OCI-LY1 (cell line): ENCODE measurements at regions not wholly inside any gene's neighbourhood (a gene's known extent, or its start where the extent isn't known, plus 50 kb on each side); places are given as distances from the start of the nearest gene placed in this dataset.

ENCODE experiments used
- H2AFZ ChIP-seq: fragments of 200-600 bp; sonication (generic), shearing (Covaris generic); 2 replicates; pipeline ENCODE4 v1.6.0; 2014; ENCODE audit warnings: antibody characterized with exemption, mild to moderate bottlenecking, low read length
- H3F3A ChIP-seq: fragments of 200-600 bp; sonication (generic), shearing (Covaris generic); 2 replicates; pipeline ENCODE4 v1.6.0; 2014; ENCODE audit warnings: mild to moderate bottlenecking, antibody characterized with exemption, low read length, moderate library complexity; ENCODE audit not compliant: insufficient read depth
- H3K27ac ChIP-seq: fragments of 200-600 bp; sonication (generic); 2 replicates; pipeline ENCODE4 v1.5.1; 2014; ENCODE audit warnings: low read length, mixed run types, mild to moderate bottlenecking, low read depth; ENCODE audit not compliant: poor library complexity, severe bottlenecking
- H3K27me3 ChIP-seq: fragments of 200-600 bp; sonication (generic); 2 replicates; pipeline ENCODE4 v1.6.0; 2014; ENCODE audit warnings: antibody characterized with exemption, mild to moderate bottlenecking, low read length, moderate library complexity; ENCODE audit not compliant: insufficient read depth
- H3K36me3 ChIP-seq: fragments of 200-600 bp; sonication (generic); 2 replicates; pipeline ENCODE4 v1.6.1; 2014; ENCODE audit warnings: mild to moderate bottlenecking, antibody characterized with exemption, low read length, moderate library complexity, mixed read lengths; ENCODE audit not compliant: insufficient read depth
- H3K4me1 ChIP-seq: fragments of 200-600 bp; sonication (generic); 2 replicates; pipeline ENCODE4 v1.5.1; 2014; ENCODE audit warnings: mild to moderate bottlenecking, low read length, moderate library complexity; ENCODE audit not compliant: insufficient read depth, severe bottlenecking
- H3K4me2 ChIP-seq: fragments of 200-600 bp; sonication (generic), shearing (Covaris generic); 2 replicates; pipeline ENCODE4 v1.6.1; 2014; ENCODE audit warnings: low read length
- H3K4me3 ChIP-seq: fragments of 200-600 bp; sonication (generic); 2 replicates; pipeline ENCODE4 v1.5.1; 2014; ENCODE audit warnings: low read length, low read depth, mild to moderate bottlenecking, mixed read lengths; ENCODE audit not compliant: poor library complexity, severe bottlenecking
- H3K79me2 ChIP-seq: fragments of 200-600 bp; shearing (Covaris generic); 2 replicates; pipeline ENCODE4 v1.6.1; 2016; ENCODE audit warnings: mixed run types, low read length, mixed read lengths; ENCODE audit not compliant: insufficient read depth
- H3K9ac ChIP-seq: fragments of 200-600 bp; sonication (generic), shearing (Covaris generic); 2 replicates; pipeline ENCODE4 v1.6.1; 2014; ENCODE audit warnings: mild to moderate bottlenecking, low read length, mixed read lengths
- H3K9me2 ChIP-seq: fragments of 200-600 bp; sonication (generic), shearing (Covaris generic); 2 replicates; pipeline ENCODE4 v1.6.1; 2014; ENCODE audit warnings: low read depth, mild to moderate bottlenecking, low read length, mixed read lengths
- H3K9me3 ChIP-seq: fragments of 200-600 bp; shearing (Covaris generic); 2 replicates; pipeline ENCODE4 v1.6.1; 2014; ENCODE audit warnings: low read length, mixed read lengths
- H4K20me1 ChIP-seq: fragments of 200-600 bp; sonication (generic), shearing (Covaris generic); 2 replicates; pipeline ENCODE4 v1.6.0; 2016; ENCODE audit warnings: mild to moderate bottlenecking, low read length; ENCODE audit not compliant: insufficient read depth
- EZH2 ChIP-seq: fragments of 200-600 bp; sonication (generic), shearing (Covaris generic); IDR thresholded peaks from 2 replicates; pipeline ENCODE4 v1.8.0; 2017; ENCODE audit warnings: borderline replicate concordance, mixed run types, mild to moderate bottlenecking, antibody characterized with exemption, low read length, moderate library complexity, mixed read lengths
- TF ChIP-seq, protein P1 (sequence below): fragments of 200-600 bp; sonication (generic), shearing (Covaris generic); IDR thresholded peaks from 2 replicates; pipeline ENCODE4 v1.5.1; 2017; ENCODE audit warnings: mild to moderate bottlenecking, antibody characterized with exemption, low read length, moderate library complexity, mixed read lengths

GRCh38 chr3:117629505-117629904 is 919.9 kb downstream of the TUSC7 start:
- no peak overlapping the region for H3K4me2 ChIP-seq
- no peaks in the 10 kb centered on the region for H3K79me2 ChIP-seq
- H3K9me3 ChIP-seq: no peaks in the 10 kb centered on the region
- H3K27me3 ChIP-seq: no peaks in the 10 kb centered on the region
- no peak overlapping the region for H2AFZ ChIP-seq
- no peaks in the 10 kb centered on the region for H4K20me1 ChIP-seq
- H3K9me2 ChIP-seq: no peaks in the 10 kb centered on the region
- TF ChIP-seq EZH2: no peak
- TF ChIP-seq, protein P1, sequence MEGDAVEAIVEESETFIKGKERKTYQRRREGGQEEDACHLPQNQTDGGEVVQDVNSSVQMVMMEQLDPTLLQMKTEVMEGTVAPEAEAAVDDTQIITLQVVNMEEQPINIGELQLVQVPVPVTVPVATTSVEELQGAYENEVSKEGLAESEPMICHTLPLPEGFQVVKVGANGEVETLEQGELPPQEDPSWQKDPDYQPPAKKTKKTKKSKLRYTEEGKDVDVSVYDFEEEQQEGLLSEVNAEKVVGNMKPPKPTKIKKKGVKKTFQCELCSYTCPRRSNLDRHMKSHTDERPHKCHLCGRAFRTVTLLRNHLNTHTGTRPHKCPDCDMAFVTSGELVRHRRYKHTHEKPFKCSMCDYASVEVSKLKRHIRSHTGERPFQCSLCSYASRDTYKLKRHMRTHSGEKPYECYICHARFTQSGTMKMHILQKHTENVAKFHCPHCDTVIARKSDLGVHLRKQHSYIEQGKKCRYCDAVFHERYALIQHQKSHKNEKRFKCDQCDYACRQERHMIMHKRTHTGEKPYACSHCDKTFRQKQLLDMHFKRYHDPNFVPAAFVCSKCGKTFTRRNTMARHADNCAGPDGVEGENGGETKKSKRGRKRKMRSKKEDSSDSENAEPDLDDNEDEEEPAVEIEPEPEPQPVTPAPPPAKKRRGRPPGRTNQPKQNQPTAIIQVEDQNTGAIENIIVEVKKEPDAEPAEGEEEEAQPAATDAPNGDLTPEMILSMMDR: no peak
- H3K4me3 ChIP-seq: no peak overlapping the region
- no peak overlapping the region for H3K9ac ChIP-seq
- no peaks in the 10 kb centered on the region for H3K36me3 ChIP-seq
- H3K4me1 ChIP-seq: no peaks in the 10 kb centered on the region
- H3K27ac ChIP-seq: no peak overlapping the region
- H3F3A ChIP-seq: no peaks in the 10 kb centered on the region

DNA sequence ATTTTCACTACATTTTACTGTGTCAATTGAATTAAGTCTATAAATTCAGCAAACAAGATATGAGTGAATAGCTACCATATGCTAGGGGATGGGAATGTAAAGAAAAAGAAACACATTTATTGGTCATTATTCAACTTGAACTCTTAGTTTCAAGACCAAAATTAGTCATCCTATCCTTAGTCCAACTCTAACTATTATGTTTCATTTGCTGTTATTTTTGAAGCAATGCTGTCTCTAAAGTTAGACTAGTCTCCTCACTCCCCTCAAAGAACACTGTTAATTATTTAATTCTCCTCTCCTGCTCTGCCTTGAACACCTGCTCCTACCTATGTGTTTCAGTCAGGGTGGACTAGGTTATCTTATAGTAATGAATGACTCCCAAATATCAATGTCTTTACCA is 920.9 kb downstream of the TUSC7 start:
- Histone ChIP-seq H3K9me2 (no peaks in the 10 kb centered on the region), H3F3A (no peaks in the 10 kb centered on the region), H3K9me3 (no peaks in the 10 kb centered on the region), H2AFZ (no peak overlapping the region), H3K4me3 (no peak overlapping the region), H3K9ac (no peak overlapping the region), H3K27ac (no peak overlapping the region), H3K36me3 (no peaks in the 10 kb centered on the region), H4K20me1 (no peaks in the 10 kb centered on the region), H3K79me2 (no peaks in the 10 kb centered on the region), H3K27me3 (no peaks in the 10 kb centered on the region), H3K4me1 (no peaks in the 10 kb centered on the region), H3K4me2 (no peak overlapping the region)
- TF ChIP-seq, protein P1: no peak
- TF ChIP-seq EZH2: no peak

- no peak for TF ChIP-seq EZH2
- TF ChIP-seq, protein P1: no peak
- Histone ChIP-seq H3F3A (no peaks in the 10 kb centered on the region), H3K9ac (no peak overlapping the region), H3K4me2 (no peak overlapping the region), H3K36me3 (no peaks in the 10 kb centered on the region), H3K9me2 (no peaks in the 10 kb centered on the region), H2AFZ (no peak overlapping the region), H3K4me3 (no peak overlapping the region), H3K27me3 (no peaks in the 10 kb centered on the region), H3K27ac (no peak overlapping the region), H4K20me1 (no peaks in the 10 kb centered on the region), H3K9me3 (no peaks in the 10 kb centered on the region), H3K79me2 (no peaks in the 10 kb centered on the region), H3K4me1 (no peaks in the 10 kb centered on the region)
Measured at GRCh38 chr3:117630885-117631284, 921.3 kb downstream of the TUSC7 start.
